Calu3 (cell line): ENCODE measurements at regions not wholly inside any gene's neighbourhood (a gene's known extent, or its start where the extent isn't known, plus 50 kb on each side); places are given as distances from the start of the nearest gene placed in this dataset.
"Not testable (repeated sequence)": the region's sequence is repeated elsewhere in the genome, so short reads cannot be mapped to it uniquely, and the experiment has no call there.

Experiments used
- BruUV-seq: library from RNA; stranded (reverse); fragments of 400-500 nt; replicated peaks from 2 replicates; lab custom pipeline; 2021; lab: Mats Ljungman, UMichigan
- CTCF ChIA-PET: fragments of 300-600 bp; sonication (Branson Sonifier 250); formaldehyde crosslinking; loops from one replicate; lab custom pipeline; 2022; ENCODE audit warnings: antibody characterized with exemption; lab: Charles Lee
- DNase-seq: peaks from one replicate; pipeline ENCODE4 v3.0.0; 2022
- H3K27ac Mint-ChIP-seq: one replicate; pipeline ENCODE4 v1.8.0; 2022; ENCODE audit warnings: mixed read lengths; ENCODE audit not compliant: unreplicated experiment
- H3K27me3 Mint-ChIP-seq: one replicate; pipeline ENCODE4 v1.8.0; 2022; ENCODE audit warnings: mixed read lengths; ENCODE audit not compliant: unreplicated experiment
- H3K36me3 Mint-ChIP-seq: one replicate; pipeline ENCODE4 v1.8.0; 2022; ENCODE audit warnings: mild to moderate bottlenecking, moderate library complexity, mixed read lengths; ENCODE audit not compliant: insufficient read depth, unreplicated experiment
- H3K4me1 Mint-ChIP-seq: one replicate; pipeline ENCODE4 v1.8.0; 2022; ENCODE audit warnings: mild to moderate bottlenecking, low read depth, mixed read lengths; ENCODE audit not compliant: unreplicated experiment
- H3K4me3 Mint-ChIP-seq: one replicate; pipeline ENCODE4 v1.8.0; 2022; ENCODE audit warnings: mild to moderate bottlenecking, low read depth, moderate library complexity, mixed read lengths; ENCODE audit not compliant: unreplicated experiment
- H3K9me3 Mint-ChIP-seq: one replicate; pipeline ENCODE4 v1.8.0; 2022; ENCODE audit warnings: low read depth, mixed read lengths; ENCODE audit not compliant: unreplicated experiment
- intact Hi-C: fragments of 100-400 bp; cut with micrococcal nuclease; formaldehyde crosslinking; loops from one replicate; pipeline ENCODE4 v1.10.0; 2022; ENCODE audit not compliant: unreplicated experiment
- TF ChIP-seq, protein P1 (sequence below): fragments of 200-600 bp; IDR thresholded peaks from one replicate; pipeline ENCODE4 v1.8.0; 2022; ENCODE audit warnings: antibody characterized with exemption; ENCODE audit not compliant: unreplicated experiment

DNA sequence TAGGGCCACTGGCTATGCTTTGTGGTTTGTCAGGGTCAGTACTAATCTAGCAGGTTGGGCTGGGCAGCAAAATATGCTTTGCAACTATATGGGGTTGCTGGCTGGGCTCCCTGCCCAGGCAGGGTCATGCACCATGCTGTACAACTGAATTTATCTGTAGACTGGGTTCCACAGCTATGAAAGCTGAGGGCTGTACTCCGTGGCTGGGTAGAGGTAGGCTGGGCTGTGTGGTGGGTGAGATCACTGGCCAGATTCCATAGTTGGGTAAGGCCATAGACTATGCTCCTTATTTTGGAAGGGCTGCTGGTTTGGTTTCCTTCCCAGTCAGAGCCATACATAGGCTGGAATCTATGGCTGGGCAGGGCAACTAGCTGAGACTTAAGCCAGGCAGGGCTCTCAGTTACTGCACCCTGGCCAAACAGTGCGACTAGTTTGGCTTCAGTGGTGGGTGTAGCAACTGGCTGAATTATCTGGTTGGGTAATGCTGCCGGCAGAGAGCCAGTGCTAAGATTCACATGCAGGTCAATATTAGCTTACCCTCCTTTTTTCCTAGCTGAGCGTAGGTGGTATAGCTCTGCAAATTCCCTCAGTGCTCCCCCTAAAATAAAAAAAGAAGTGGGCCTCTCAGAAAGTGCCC lies 769.1 kb upstream of the CDH8 start:
- no peaks in the 10 kb centered on the region for H3K36me3 Mint-ChIP-seq
- H3K4me1 Mint-ChIP-seq: no peaks in the 10 kb centered on the region
- no peak overlapping the region for H3K4me3 Mint-ChIP-seq
- intact Hi-C loops: no loop called here
- no TSS peak for BruUV-seq
- H3K27ac Mint-ChIP-seq: no peak overlapping the region
- no peaks in the 10 kb centered on the region for H3K27me3 Mint-ChIP-seq
- CTCF ChIA-PET: no interaction called here
- peaks cover 11% of the 10 kb centered on the region for H3K9me3 Mint-ChIP-seq
- no peak for DNase-seq
- TF ChIP-seq, protein P1, sequence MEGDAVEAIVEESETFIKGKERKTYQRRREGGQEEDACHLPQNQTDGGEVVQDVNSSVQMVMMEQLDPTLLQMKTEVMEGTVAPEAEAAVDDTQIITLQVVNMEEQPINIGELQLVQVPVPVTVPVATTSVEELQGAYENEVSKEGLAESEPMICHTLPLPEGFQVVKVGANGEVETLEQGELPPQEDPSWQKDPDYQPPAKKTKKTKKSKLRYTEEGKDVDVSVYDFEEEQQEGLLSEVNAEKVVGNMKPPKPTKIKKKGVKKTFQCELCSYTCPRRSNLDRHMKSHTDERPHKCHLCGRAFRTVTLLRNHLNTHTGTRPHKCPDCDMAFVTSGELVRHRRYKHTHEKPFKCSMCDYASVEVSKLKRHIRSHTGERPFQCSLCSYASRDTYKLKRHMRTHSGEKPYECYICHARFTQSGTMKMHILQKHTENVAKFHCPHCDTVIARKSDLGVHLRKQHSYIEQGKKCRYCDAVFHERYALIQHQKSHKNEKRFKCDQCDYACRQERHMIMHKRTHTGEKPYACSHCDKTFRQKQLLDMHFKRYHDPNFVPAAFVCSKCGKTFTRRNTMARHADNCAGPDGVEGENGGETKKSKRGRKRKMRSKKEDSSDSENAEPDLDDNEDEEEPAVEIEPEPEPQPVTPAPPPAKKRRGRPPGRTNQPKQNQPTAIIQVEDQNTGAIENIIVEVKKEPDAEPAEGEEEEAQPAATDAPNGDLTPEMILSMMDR: no peak

DNA sequence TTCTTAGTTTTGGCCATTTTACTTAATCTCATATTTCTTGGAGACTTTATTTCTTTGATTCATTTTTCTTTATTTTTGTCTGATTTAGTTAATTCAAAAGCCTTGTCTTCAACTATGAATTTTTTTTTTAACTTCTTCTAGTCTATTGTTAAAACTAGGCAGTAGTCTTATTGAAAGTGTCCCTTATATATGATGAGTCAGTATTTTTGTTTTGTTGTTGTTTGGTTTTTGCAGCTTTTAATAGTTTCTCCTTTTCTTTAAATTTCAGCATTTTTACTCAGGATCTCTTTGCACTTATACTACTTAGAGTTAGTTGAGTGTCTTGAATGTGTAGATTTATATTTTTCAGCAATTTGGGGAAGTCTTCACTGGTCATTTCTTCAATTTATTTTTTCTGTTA lies 758.5 kb upstream of the CDH8 start:
- Mint-ChIP-seq H3K27ac (no peak overlapping the region), H3K27me3 (no peaks in the 10 kb centered on the region), H3K4me1 (no peaks in the 10 kb centered on the region), H3K4me3 (no peak overlapping the region), H3K9me3 (peaks cover 13% of the 10 kb centered on the region), H3K36me3 (no peaks in the 10 kb centered on the region)
- no TSS peak for BruUV-seq
- TF ChIP-seq, protein P1: no peak
- no peak for DNase-seq
- intact Hi-C loops: no loop called here
- CTCF ChIA-PET: no interaction called here

DNA sequence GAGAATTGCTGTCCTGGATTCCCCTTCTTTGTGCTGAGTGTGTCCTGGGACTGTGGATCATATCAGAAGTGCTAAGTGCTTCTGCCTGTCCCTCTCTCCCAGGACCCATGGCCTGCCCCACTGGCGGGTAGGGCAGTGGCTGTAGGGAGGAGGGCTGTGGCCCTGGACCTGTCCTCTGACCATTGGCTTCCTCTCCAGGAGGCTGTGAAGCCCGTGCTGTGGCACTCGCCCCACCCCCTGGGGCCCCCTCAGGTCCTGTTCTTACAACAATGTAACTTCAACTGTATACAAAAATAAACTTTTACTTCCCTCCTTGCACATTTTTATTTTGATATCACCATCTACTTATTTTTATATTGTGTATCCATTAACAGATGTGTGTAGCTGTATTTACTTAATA lies 743.8 kb upstream of the CDH8 start:
- not testable (repeated sequence) for BruUV-seq, DNase-seq

DNA sequence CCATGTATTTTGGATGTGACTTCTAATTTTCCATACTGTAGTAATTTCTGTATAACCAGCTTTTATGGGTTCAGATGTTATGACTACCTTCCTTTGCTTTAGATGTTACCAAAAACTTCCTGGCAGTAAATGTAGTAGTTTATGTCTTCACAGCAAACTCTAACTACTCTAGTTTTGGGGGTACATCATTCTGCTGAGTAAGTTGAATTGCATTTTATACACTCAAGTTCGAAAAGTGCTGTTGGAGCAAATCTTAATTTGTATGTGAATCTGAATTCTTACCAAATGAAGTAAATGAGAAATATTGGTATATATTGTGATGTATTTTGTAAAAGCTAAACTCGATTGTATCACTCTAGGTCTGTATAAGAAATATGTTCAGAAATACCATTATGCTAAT lies 728.3 kb upstream of the CDH8 start:
- TF ChIP-seq, protein P1: no peak
- intact Hi-C loops: no loop called here
- Mint-ChIP-seq H3K27ac (no peak overlapping the region), H3K27me3 (no peaks in the 10 kb centered on the region), H3K36me3 (no peaks in the 10 kb centered on the region), H3K9me3 (peaks cover 15% of the 10 kb centered on the region), H3K4me3 (no peak overlapping the region), H3K4me1 (no peaks in the 10 kb centered on the region)
- no peak for DNase-seq
- CTCF ChIA-PET: no interaction called here
- BruUV-seq: no TSS peak

More for the DNA sequence above, 743.8 kb upstream of the CDH8 start:
- H3K27me3 Mint-ChIP-seq, H3K4me1 Mint-ChIP-seq, intact Hi-C loops, H3K4me3 Mint-ChIP-seq, H3K36me3 Mint-ChIP-seq, H3K27ac Mint-ChIP-seq, CTCF ChIA-PET: not testable (repeated sequence)
- peaks cover 12% of the 10 kb centered on the region for H3K9me3 Mint-ChIP-seq

DNA sequence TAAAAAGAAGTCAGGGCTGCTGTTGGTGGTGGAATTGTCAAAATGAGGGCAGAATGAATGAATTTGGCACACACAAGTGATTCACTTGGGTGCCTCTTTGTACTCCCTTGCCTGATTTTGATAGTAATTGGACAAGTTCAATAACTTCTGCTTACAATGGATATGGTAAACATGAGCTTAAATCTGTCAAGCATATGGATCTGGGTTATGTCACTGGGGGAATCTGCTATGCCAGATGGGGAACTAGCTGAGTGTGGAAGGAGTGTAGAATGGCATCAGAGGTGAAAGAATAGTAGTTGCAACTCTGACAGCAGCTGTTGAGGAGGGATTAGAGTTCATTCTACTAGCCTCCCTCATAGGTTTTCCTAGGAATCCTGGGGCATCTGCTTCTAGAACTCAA lies 724.2 kb upstream of the CDH8 start:
- Mint-ChIP-seq H3K36me3 (no peaks in the 10 kb centered on the region), H3K4me1 (no peaks in the 10 kb centered on the region), H3K9me3 (peaks cover 12% of the 10 kb centered on the region), H3K27ac (no peak overlapping the region), H3K4me3 (no peak overlapping the region), H3K27me3 (no peaks in the 10 kb centered on the region)
- intact Hi-C loops: no loop called here
- DNase-seq: no peak
- CTCF ChIA-PET: no interaction called here
- BruUV-seq: no TSS peak
- TF ChIP-seq, protein P1: no peak
